Coronary artery (tissue), 2 donors: ENCODE measurements at regions not wholly inside any gene's neighbourhood (a gene's known extent, or its start where the extent isn't known, plus 50 kb on each side); places are given as distances from the start of the nearest gene placed in this dataset.

Experiments used
- DNase-seq: peaks from one replicate; pipeline ENCODE4 v3.0.0-alpha.2; 2017; ENCODE audit warnings: low spot score
- H3K27ac ChIP-seq, 2 donors: fragments of 200-600 bp; sonication (generic); one replicate each; pipeline ENCODE4 v1.5.1; 2016 to 2019
- H3K4me3 ChIP-seq: fragments of 200-600 bp; sonication (generic); 2 replicates; pipeline ENCODE4 v1.5.1; 2016; ENCODE audit warnings: mild to moderate bottlenecking, moderate library complexity
- CTCF ChIP-seq: fragments of 200-600 bp; sonication (generic); IDR thresholded peaks from one replicate; pipeline ENCODE4 v1.5.1; 2019; ENCODE audit warnings: antibody characterized with exemption

GRCh38 chr9:6160579-6160978, 55.0 kb upstream of the IL33 start:
- DNase-seq: no peak
- Histone ChIP-seq H3K4me3 (no peak overlapping the region), H3K27ac (no peak overlapping the region)
- no peak for TF ChIP-seq CTCF

- Histone ChIP-seq H3K27ac (no peak overlapping the region), H3K4me3 (no peak overlapping the region)
- DNase-seq: no peak
- TF ChIP-seq CTCF: no peak
Measured at GRCh38 chr9:6153425-6153824, 62.2 kb upstream of the IL33 start.

DNA sequence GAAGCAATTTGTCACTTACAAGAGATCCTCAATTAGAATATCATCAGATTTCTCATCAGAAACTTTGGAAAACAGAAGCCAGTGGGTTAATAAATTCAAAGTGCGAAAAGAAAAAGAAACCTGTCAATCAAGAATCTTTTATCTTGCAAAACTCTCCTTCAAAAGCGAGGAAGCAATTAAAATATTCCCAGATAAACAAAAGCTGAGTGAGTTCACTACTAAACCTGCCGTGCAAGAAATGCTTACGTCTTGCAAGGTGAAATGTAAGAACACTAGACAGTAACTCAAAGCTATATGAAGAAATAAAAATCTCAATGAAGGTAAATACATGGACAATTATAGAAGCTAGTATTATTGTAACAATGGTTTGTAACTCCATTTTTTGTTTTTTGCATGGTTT, 62.8 kb upstream of the IL33 start:
- TF ChIP-seq CTCF: no peak
- Histone ChIP-seq H3K27ac (no peak overlapping the region), H3K4me3 (no peak overlapping the region)
- DNase-seq: no peak

GRCh38 chr9:6150483-6150882, 65.1 kb upstream of the IL33 start:
- Histone ChIP-seq H3K27ac (no peak overlapping the region), H3K4me3 (no peak overlapping the region)
- no peak for DNase-seq
- no peak for TF ChIP-seq CTCF

DNA sequence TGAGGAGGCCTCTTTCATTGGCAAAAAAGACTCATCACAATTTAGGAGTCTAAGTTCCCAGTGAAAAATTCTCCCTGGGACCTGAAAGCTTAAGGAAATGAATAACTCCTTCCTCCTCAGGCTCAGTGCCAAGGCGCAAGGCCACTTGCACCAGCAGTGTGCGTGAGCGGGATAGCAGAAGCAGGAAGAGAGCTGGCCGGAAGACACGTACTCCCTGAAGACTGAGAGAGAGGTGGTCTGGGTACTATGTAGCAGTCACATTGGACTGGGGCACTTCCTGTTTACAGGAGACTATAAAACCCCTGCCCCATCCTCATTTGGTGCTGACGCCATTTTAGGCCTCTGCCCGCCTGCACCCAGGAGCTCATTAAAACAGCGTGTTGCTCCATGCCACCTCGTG, 66.3 kb upstream of the IL33 start:
- no peak for TF ChIP-seq CTCF
- DNase-seq: no peak
- Histone ChIP-seq H3K27ac (no peak overlapping the region), H3K4me3 (no peak overlapping the region)

- no peak for TF ChIP-seq CTCF
- no peak for DNase-seq
- H3K27ac ChIP-seq: no peak overlapping the region
- H3K4me3 ChIP-seq: no peak overlapping the region
Measured at GRCh38 chr9:6147846-6148245, 67.8 kb upstream of the IL33 start.

DNA sequence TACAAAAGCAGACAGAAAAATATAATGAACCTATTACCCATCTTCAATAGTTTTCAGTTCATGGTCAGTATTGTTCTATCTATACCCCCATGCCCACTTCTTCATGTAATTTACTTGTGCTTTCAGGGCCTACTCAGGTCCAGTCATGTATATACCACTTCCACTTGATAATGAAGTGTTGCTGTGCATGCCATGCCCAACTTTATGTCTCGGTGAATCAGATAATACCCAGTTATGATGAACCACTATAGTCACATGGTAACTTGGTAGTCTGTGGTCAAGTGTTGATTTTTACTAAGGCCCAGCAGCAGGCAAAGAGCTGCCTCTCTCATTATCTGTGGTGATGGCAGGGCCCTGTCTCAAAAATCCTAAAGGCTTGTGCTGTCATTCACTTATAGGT, 70.7 kb upstream of the IL33 start:
- no peak overlapping the region for H3K4me3 ChIP-seq
- TF ChIP-seq CTCF: no peak
- no peak for DNase-seq

More for the DNA sequence above, 70.7 kb upstream of the IL33 start:
- no peak overlapping the region for H3K27ac ChIP-seq
